Heart left ventricle (tissue), 13 donors: ENCODE measurements at regions not wholly inside any gene's neighbourhood (a gene's known extent, or its start where the extent isn't known, plus 50 kb on each side); places are given as distances from the start of the nearest gene placed in this dataset.

Experiments
- POLR2A ChIP-seq, 2 donors: fragments of 450-650 bp; IDR thresholded peaks; one replicate each; pipeline ENCODE4 v1.6.1; 2017; ENCODE audit warnings: antibody characterized with exemption in 2 of 2, mild to moderate bottlenecking in 2 of 2, moderate library complexity in 2 of 2
- TF ChIP-seq, protein P1 (sequence below), 12 donors: fragments of 200-600 bp; sonication (generic) in 4 of 12; IDR thresholded peaks; one replicate each; pipeline versions ENCODE4 v1.5.0 to v1.8.0; 2018 to 2022; ENCODE audit warnings: antibody characterized with exemption in 12 of 12, mild to moderate bottlenecking in 5 of 12
- donor health status: ischemic (EF 13 %, LVEDD 7.1; RV severe dilation, severe dysfunction).
- donor health status: DM: no; HTN: yes; CAD: no.
- donor health status: DM: no; HTN: no; CAD: no.
- donor health status: ischemic (EF 25% LVEDD 6.9; RV normal size, moderate dysfunction).
- donor health status: ischemic (EF 25% LVEDD 5.7; RV mildly dilated, moderate dysfunction).
- donor health status: ischemic (EF 35%, LVEDD 5.7; RV mildly dilated, moderate dysfunction).
- donor health status: nonischemic (EF 11% LVEDD 7.7; RV severe dilation, severe dysfunction).
- donor health status: DM: yes; HTN: yes; CAD: no.
- donor health status: PGD.
- donor health status: ischemic (EF 29% LVEDD 5.4; RV normal size, mild dysfunction).
- donor health status: nonischemic (EF 23%, LVEDD 6.1; RV moderate dilation, normal function).

DNA sequence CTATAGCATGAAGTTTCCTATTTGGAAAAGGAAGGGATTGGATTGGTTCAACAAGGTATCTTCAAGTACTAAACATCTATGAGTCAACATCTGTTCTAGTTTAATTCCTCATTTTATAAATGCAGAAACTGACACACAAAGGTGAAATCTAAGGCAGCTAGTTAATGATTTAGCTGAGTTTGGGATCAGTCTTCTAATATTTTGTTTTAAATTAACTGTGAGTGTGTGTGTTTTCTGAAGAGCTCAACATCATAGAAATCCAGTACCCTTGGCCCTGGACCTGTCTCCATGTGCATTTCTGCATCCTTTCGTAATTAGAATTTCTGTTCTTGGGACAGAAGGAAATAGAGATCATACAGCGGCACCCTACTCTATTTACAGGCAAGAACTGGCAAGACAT, 105.9 kb downstream of the RGS2 start:
- TF ChIP-seq POLR2A (IDR thresholded peaks at IDR 0.05): no peak
- TF ChIP-seq, protein P1, sequence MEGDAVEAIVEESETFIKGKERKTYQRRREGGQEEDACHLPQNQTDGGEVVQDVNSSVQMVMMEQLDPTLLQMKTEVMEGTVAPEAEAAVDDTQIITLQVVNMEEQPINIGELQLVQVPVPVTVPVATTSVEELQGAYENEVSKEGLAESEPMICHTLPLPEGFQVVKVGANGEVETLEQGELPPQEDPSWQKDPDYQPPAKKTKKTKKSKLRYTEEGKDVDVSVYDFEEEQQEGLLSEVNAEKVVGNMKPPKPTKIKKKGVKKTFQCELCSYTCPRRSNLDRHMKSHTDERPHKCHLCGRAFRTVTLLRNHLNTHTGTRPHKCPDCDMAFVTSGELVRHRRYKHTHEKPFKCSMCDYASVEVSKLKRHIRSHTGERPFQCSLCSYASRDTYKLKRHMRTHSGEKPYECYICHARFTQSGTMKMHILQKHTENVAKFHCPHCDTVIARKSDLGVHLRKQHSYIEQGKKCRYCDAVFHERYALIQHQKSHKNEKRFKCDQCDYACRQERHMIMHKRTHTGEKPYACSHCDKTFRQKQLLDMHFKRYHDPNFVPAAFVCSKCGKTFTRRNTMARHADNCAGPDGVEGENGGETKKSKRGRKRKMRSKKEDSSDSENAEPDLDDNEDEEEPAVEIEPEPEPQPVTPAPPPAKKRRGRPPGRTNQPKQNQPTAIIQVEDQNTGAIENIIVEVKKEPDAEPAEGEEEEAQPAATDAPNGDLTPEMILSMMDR (IDR thresholded peaks at IDR 0.05): no peak
